ENCODE measurements at regions not wholly inside any gene's neighbourhood (a gene's known extent, or its start where the extent isn't known, plus 50 kb on each side); places are given as distances from the start of the nearest gene placed in this dataset.

DNA sequence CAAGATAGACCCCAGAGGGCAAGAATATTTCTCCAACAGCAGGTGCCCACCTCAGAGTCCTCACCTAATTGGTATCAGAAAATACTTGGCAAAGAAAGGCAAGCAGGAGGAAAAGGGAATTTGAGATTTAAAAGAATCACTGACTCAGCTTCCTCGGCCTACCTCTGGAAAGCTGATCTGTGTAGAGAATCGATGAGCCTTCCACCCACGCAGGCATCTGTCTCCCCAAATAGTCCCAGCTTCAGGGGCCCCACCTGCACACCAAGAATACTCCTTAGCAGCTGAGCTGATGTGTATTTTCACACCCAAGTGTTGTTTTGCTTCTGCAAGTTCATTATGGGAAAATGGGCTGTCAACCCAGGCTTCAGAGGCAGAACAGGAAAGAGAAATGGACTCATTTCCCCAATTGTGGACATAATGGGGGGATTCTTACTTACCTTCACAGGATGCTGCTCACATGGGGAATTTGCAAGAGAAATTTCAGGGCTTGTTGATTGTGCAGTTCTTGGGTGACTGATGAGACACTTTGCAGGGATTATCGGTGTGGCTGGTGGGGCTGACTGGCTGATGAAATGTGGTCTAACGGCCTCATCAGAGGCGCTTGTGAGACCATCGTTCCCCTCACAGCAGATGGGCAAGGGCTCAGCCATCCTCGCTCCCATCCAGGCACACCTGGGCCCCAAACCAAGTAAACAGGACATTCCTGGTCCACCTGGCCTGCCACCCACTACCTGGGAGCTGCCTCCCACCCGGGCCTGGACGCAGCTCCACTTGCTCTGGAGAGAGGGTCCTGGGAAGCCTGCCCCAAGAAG lies 436.3 kb downstream of the PTPRU start:
- no peak for DNase-seq (ENCODE audit: low read depth)
- H3K36me3 Mint-ChIP-seq (ENCODE audit: low read depth, unreplicated experiment), result no peaks in the 10 kb centered on the region
- TF ChIP-seq, protein P1, sequence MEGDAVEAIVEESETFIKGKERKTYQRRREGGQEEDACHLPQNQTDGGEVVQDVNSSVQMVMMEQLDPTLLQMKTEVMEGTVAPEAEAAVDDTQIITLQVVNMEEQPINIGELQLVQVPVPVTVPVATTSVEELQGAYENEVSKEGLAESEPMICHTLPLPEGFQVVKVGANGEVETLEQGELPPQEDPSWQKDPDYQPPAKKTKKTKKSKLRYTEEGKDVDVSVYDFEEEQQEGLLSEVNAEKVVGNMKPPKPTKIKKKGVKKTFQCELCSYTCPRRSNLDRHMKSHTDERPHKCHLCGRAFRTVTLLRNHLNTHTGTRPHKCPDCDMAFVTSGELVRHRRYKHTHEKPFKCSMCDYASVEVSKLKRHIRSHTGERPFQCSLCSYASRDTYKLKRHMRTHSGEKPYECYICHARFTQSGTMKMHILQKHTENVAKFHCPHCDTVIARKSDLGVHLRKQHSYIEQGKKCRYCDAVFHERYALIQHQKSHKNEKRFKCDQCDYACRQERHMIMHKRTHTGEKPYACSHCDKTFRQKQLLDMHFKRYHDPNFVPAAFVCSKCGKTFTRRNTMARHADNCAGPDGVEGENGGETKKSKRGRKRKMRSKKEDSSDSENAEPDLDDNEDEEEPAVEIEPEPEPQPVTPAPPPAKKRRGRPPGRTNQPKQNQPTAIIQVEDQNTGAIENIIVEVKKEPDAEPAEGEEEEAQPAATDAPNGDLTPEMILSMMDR (IDR thresholded peaks at IDR 0.05; ENCODE audit: insufficient read depth, low read depth, low read length), result no peak
- no peak for TF ChIP-seq EZH2 (IDR thresholded peaks at IDR 0.05; ENCODE audit: insufficient read depth, low read length)
- H3K9me3 ChIP-seq (ENCODE audit: insufficient read depth, low read depth, low read length), result no peaks in the 10 kb centered on the region
- H4K20me1 ChIP-seq (ENCODE audit: insufficient read depth, low read length), result no peaks in the 10 kb centered on the region
- no peaks in the 10 kb centered on the region for H3K27me3 ChIP-seq (ENCODE audit: insufficient read depth, low read length)
- H3K36me3 ChIP-seq (ENCODE audit: insufficient read depth, low read length), result no peaks in the 10 kb centered on the region
- no peak overlapping the region for H3K9ac ChIP-seq (ENCODE audit: low read length)
- H3K9me3 Mint-ChIP-seq (ENCODE audit: unreplicated experiment), result peaks cover 5% of the 10 kb centered on the region
- H3K27ac ChIP-seq (ENCODE audit: low read depth, low read length), result no peak overlapping the region
- no peak overlapping the region for H2AFZ ChIP-seq (ENCODE audit: low read depth, low read length)
- no peak overlapping the region for H3K4me3 ChIP-seq (ENCODE audit: insufficient read depth, low read depth, low read length)
- H3K4me1 ChIP-seq (ENCODE audit: insufficient read depth, low read length), result peaks cover 4% of the 10 kb centered on the region
- H3K4me1 Mint-ChIP-seq (ENCODE audit: low read depth, unreplicated experiment), result no peaks in the 10 kb centered on the region
- no peaks in the 10 kb centered on the region for H3K79me2 ChIP-seq (ENCODE audit: insufficient read depth, low read length)
- H3K4me2 ChIP-seq (ENCODE audit: low read length), result no peak overlapping the region
- FAIRE-seq, result no peak
- no peak overlapping the region for H3K4me3 Mint-ChIP-seq (ENCODE audit: unreplicated experiment)
- H3K27me3 Mint-ChIP-seq (ENCODE audit: low read depth, unreplicated experiment), result peaks cover 4% of the 10 kb centered on the region
- H3K27ac Mint-ChIP-seq (ENCODE audit: unreplicated experiment), result no peak overlapping the region

DNA sequence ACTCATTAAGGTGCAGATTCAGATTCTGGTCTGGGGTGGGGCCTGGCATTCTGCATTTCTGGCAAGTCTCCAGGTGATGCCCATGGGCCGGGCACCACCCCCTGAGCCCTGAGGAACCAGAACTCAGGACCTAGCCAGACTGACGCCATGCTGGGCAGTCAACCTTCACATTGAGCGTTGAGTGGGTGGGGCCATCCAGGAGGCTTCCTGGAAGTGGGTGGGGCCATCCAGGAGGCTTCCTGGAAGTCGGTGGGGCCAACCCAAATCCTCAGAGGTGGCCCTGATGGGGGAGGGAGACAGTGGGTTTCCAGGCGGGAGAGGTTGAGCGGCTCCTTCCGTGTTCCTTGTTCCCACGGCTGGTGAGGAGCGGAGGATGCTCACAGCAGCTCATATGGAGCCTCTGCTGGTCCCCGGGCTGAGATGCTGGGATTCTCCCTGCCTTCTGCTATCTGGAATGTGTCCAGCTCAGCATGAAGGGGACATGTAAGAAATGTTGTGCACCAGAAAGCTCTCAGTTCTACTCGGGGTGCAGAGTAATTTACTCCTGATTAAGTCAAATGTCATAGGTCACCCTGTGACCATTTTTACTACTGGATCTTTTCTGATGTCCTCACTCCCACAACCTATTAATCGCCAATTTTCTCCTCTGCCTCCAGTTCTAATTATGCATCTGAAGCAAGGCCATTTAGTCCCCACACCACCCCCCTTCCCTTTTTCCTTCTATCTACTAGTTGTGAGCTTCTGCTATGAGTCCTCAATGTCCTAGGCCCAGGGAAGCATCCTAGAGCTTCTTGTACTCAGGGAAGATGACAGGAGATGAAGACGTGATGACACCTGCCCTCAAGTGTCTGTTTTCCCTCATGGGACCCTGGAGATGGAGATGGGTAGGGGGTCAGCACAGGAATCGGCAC lies 435.4 kb downstream of the PTPRU start:
- H3K4me3 ChIP-seq (ENCODE audit: insufficient read depth, low read depth, low read length), result no peak overlapping the region
- peaks cover 4% of the 10 kb centered on the region for H3K4me1 ChIP-seq (ENCODE audit: insufficient read depth, low read length)
- no peaks in the 10 kb centered on the region for H3K36me3 Mint-ChIP-seq (ENCODE audit: low read depth, unreplicated experiment)
- H3K9me3 Mint-ChIP-seq (ENCODE audit: unreplicated experiment), result peaks cover 5% of the 10 kb centered on the region
- H3K27me3 Mint-ChIP-seq (ENCODE audit: low read depth, unreplicated experiment), result peaks cover 6% of the 10 kb centered on the region
- no peak overlapping the region for H3K27ac Mint-ChIP-seq (ENCODE audit: unreplicated experiment)
- no peak overlapping the region for H2AFZ ChIP-seq (ENCODE audit: low read depth, low read length)
- no peaks in the 10 kb centered on the region for H3K9me3 ChIP-seq (ENCODE audit: insufficient read depth, low read depth, low read length)
- no peaks in the 10 kb centered on the region for H3K79me2 ChIP-seq (ENCODE audit: insufficient read depth, low read length)
- no peak for FAIRE-seq
- TF ChIP-seq, protein P1 (IDR thresholded peaks at IDR 0.05; ENCODE audit: insufficient read depth, low read depth, low read length), result no peak
- no peak for TF ChIP-seq EZH2 (IDR thresholded peaks at IDR 0.05; ENCODE audit: insufficient read depth, low read length)
- no peak overlapping the region for H3K4me2 ChIP-seq (ENCODE audit: low read length)
- H3K27ac ChIP-seq (ENCODE audit: low read depth, low read length), result no peak overlapping the region
- no peaks in the 10 kb centered on the region for H3K36me3 ChIP-seq (ENCODE audit: insufficient read depth, low read length)
- H3K4me1 Mint-ChIP-seq (ENCODE audit: low read depth, unreplicated experiment), result no peaks in the 10 kb centered on the region
- no peak overlapping the region for H3K9ac ChIP-seq (ENCODE audit: low read length)
- H3K4me3 Mint-ChIP-seq (ENCODE audit: unreplicated experiment), result no peak overlapping the region
- no peaks in the 10 kb centered on the region for H4K20me1 ChIP-seq (ENCODE audit: insufficient read depth, low read length)
- no peak for DNase-seq (ENCODE audit: low read depth)
- H3K27me3 ChIP-seq (ENCODE audit: insufficient read depth, low read length), result no peaks in the 10 kb centered on the region
